ENCODE measurements at regions not wholly inside any gene's neighbourhood (a gene's known extent, or its start where the extent isn't known, plus 50 kb on each side); places are given as distances from the start of the nearest gene placed in this dataset.

DNA sequence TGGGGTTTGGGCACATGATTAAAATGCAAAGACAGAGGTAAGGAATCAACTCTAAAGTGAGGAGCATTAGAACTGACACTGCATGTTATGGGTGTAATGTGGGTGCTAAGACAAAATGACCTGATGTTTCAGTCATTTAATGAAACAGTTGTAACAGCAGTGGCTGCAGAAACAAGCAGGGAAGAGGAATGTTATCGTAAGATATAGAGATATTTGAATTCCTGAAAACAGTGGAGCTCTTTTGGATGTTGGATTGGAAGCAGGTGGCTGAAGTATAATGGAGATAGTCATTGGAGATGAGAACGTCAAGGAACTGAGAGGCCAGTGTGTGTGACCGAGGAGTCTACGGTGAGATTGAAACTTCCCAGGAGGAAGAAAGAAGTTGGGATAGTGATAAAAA is 1065.2 kb downstream of the ZPLD1 start:
- TF ChIP-seq POLR2AphosphoS5 (IDR thresholded peaks at IDR 0.05) (no peak), EP300 (conservative IDR thresholded peaks at IDR 0.05; ENCODE audit: poor library complexity, severe bottlenecking) (no peak), RAD21 (conservative IDR thresholded peaks at IDR 0.05) (no peak), SMC3 (conservative IDR thresholded peaks at IDR 0.05; ENCODE audit: poor library complexity) (no peak), EZH2 (IDR thresholded peaks at IDR 0.05; ENCODE audit: borderline replicate concordance, insufficient read depth, low read length, poor library complexity, severe bottlenecking) (no peak), TAF1 (IDR thresholded peaks at IDR 0.05; ENCODE audit: low read depth) (no peak)
- TF ChIP-seq, protein P1, sequence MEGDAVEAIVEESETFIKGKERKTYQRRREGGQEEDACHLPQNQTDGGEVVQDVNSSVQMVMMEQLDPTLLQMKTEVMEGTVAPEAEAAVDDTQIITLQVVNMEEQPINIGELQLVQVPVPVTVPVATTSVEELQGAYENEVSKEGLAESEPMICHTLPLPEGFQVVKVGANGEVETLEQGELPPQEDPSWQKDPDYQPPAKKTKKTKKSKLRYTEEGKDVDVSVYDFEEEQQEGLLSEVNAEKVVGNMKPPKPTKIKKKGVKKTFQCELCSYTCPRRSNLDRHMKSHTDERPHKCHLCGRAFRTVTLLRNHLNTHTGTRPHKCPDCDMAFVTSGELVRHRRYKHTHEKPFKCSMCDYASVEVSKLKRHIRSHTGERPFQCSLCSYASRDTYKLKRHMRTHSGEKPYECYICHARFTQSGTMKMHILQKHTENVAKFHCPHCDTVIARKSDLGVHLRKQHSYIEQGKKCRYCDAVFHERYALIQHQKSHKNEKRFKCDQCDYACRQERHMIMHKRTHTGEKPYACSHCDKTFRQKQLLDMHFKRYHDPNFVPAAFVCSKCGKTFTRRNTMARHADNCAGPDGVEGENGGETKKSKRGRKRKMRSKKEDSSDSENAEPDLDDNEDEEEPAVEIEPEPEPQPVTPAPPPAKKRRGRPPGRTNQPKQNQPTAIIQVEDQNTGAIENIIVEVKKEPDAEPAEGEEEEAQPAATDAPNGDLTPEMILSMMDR (IDR thresholded peaks at IDR 0.05; ENCODE audit: poor library complexity, severe bottlenecking): no peak
- TF ChIP-seq, protein P2, sequence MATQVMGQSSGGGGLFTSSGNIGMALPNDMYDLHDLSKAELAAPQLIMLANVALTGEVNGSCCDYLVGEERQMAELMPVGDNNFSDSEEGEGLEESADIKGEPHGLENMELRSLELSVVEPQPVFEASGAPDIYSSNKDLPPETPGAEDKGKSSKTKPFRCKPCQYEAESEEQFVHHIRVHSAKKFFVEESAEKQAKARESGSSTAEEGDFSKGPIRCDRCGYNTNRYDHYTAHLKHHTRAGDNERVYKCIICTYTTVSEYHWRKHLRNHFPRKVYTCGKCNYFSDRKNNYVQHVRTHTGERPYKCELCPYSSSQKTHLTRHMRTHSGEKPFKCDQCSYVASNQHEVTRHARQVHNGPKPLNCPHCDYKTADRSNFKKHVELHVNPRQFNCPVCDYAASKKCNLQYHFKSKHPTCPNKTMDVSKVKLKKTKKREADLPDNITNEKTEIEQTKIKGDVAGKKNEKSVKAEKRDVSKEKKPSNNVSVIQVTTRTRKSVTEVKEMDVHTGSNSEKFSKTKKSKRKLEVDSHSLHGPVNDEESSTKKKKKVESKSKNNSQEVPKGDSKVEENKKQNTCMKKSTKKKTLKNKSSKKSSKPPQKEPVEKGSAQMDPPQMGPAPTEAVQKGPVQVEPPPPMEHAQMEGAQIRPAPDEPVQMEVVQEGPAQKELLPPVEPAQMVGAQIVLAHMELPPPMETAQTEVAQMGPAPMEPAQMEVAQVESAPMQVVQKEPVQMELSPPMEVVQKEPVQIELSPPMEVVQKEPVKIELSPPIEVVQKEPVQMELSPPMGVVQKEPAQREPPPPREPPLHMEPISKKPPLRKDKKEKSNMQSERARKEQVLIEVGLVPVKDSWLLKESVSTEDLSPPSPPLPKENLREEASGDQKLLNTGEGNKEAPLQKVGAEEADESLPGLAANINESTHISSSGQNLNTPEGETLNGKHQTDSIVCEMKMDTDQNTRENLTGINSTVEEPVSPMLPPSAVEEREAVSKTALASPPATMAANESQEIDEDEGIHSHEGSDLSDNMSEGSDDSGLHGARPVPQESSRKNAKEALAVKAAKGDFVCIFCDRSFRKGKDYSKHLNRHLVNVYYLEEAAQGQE (IDR thresholded peaks at IDR 0.05; ENCODE audit: borderline replicate concordance): no peak
